ENCODE measurements at regions not wholly inside any gene's neighbourhood (a gene's known extent, or its start where the extent isn't known, plus 50 kb on each side); places are given as distances from the start of the nearest gene placed in this dataset.

DNA sequence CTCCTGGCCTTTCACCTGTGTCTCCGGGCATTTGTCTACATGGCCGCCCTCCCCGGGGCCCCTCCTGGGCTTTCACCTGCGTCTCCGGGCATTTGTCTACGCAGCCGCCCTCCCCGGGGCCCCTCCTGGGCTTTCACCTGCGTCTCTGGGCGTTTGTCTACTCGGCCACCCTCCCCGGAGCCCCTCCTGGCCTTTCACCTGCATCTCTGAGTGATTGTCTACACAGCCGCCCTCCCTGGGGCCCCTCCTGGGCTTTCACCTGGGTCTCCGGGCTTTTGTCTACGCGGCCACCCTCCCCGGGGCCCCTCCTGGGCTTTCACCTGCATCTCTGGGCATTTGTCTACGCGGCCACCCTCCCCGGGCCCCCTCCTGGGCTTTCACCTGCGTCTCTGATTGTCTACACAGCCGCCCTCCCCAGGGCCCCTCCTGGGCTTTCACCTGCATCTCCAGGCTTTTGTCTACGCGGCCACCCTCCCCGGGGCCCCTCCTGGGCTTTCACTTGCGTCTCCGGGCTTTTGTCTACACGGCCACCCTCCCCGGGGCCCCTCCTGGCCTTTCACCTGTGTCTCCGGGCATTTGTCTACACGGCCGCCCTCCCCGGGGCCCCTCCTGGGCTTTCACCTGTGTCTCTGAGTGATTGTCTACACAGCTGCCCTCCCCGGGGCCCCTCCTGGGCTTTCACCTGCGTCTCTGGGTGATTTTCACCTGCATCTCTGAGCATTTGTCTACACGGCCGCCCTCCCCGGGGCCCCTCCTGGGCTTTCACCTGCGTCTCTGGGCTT, 68.0 kb upstream of the GALNT9 start:
- POLR2A ChIA-PET = no interaction called here
- no peak for DNase-seq (ENCODE audit: low read depth, low spot score)
- CTCF ChIA-PET = interaction anchor here (0.6 kb wide), 1 partner anchor 244 kb away, joined by 5 read pairs; no protein-coding TSS in a partner anchor
- H3K4me3 ChIP-seq (ENCODE audit: low read depth, low read length) = no peak overlapping the region
- TF ChIP-seq, protein P1, sequence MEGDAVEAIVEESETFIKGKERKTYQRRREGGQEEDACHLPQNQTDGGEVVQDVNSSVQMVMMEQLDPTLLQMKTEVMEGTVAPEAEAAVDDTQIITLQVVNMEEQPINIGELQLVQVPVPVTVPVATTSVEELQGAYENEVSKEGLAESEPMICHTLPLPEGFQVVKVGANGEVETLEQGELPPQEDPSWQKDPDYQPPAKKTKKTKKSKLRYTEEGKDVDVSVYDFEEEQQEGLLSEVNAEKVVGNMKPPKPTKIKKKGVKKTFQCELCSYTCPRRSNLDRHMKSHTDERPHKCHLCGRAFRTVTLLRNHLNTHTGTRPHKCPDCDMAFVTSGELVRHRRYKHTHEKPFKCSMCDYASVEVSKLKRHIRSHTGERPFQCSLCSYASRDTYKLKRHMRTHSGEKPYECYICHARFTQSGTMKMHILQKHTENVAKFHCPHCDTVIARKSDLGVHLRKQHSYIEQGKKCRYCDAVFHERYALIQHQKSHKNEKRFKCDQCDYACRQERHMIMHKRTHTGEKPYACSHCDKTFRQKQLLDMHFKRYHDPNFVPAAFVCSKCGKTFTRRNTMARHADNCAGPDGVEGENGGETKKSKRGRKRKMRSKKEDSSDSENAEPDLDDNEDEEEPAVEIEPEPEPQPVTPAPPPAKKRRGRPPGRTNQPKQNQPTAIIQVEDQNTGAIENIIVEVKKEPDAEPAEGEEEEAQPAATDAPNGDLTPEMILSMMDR (IDR thresholded peaks at IDR 0.05; ENCODE audit: insufficient read depth, low read length, missing control alignments) = no peak

DNA sequence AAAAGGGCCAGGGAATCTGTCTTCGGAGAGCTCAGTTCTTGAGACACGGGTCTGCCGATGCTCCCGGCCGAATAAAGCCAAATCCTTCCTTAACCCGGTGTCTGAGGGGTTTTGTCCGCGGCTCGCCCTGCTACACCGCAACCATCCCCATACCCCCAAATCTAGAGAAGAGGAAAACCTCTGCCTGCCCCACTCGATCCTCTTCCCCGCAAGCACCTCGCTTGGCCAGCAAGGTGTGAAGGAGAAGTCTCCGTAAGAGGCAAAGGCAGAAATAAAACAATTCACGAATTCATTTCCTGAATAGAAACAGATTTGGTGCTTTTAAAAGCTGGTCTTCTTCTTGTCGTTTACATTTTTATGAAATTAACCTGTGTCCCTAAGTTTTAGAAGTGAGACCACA, 67.3 kb upstream of the GALNT9 start:
- CTCF ChIA-PET = interaction anchor here (0.6 to 0.9 kb wide), 2 partner anchors 18 to 243 kb away, joined by 3 to 5 read pairs; no protein-coding TSS in a partner anchor
- POLR2A ChIA-PET = no interaction called here

DNA sequence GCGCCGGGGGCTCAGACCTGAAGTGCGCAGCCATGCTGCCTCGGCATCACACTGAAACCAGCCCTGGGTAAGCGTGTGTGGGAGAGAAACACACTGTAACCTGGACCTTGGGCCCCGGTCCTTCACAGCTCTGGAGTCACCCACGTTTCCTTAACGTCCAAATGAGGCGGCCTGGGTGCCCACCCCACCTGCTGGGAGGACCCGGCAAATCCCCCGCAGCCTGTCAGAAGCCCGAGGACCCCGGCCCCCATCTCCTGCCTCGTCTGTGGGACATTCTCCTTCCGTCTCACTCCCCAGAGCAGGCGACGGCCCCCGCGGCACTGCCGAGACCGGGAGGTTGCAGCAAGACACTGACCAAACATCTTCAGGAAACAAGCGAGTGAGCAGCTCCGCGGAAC, 66.5 kb upstream of the GALNT9 start:
- no peak overlapping the region for H3K4me3 ChIP-seq (ENCODE audit: low read depth, low read length)
- TF ChIP-seq, protein P1 (IDR thresholded peaks at IDR 0.05; ENCODE audit: insufficient read depth, low read length, missing control alignments) = no peak
- ChIA-PET POLR2A (no interaction called here), CTCF (interaction anchor here (0.9 kb wide), 1 partner anchor 19 kb away, joined by 3 read pairs; no protein-coding TSS in a partner anchor)
- DNase-seq (ENCODE audit: low read depth, low spot score) = no peak

More for the DNA sequence above, 67.3 kb upstream of the GALNT9 start:
- TF ChIP-seq, protein P1 (IDR thresholded peaks at IDR 0.05; ENCODE audit: insufficient read depth, low read length, missing control alignments) = no peak
- no peak for DNase-seq (ENCODE audit: low read depth, low spot score)
- H3K4me3 ChIP-seq (ENCODE audit: low read depth, low read length) = no peak overlapping the region

DNA sequence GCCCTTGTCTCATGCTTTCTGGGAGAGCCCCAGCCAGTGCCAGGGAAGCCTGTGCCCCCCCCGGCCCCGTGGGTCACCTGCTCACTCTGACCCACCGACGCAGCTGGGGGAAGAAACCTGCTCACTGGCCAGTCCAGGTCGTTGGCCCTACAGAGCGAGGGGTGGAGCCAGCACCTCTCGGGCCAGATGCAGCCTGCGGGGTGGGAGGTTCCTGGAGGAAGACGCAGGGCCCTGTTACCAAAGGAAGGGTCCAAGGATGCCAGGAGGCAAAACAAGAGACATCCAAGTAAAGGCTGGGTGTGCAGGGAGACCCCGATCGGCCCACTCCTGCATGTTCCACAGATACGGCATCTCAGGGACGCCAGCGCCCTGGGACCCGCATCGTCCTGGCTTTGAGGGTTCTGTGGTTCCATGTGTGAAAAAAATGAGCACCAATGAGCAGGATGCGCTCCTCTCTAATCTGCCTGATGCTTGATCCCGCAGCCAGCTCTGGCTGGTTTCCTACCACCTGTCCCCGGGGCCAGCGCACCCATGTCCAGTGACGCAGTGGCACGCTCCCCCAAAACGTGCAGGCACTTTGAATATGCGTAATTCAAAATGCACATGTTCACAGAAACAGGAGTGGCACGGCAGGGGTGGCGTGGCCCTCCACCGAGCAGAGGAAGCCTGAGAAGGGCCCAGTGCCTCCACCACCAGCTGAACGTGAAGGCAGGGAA, 66.0 kb upstream of the GALNT9 start:
- no peak overlapping the region for H3K4me3 ChIP-seq (ENCODE audit: low read depth, low read length)
- ChIA-PET CTCF (interaction anchor here (0.9 kb wide), 1 partner anchor 20 kb away, joined by 3 read pairs; no protein-coding TSS in a partner anchor), POLR2A (no interaction called here)
- TF ChIP-seq, protein P1 (IDR thresholded peaks at IDR 0.05; ENCODE audit: insufficient read depth, low read length, missing control alignments) = no peak
- DNase-seq (ENCODE audit: low read depth, low spot score) = no peak

DNA sequence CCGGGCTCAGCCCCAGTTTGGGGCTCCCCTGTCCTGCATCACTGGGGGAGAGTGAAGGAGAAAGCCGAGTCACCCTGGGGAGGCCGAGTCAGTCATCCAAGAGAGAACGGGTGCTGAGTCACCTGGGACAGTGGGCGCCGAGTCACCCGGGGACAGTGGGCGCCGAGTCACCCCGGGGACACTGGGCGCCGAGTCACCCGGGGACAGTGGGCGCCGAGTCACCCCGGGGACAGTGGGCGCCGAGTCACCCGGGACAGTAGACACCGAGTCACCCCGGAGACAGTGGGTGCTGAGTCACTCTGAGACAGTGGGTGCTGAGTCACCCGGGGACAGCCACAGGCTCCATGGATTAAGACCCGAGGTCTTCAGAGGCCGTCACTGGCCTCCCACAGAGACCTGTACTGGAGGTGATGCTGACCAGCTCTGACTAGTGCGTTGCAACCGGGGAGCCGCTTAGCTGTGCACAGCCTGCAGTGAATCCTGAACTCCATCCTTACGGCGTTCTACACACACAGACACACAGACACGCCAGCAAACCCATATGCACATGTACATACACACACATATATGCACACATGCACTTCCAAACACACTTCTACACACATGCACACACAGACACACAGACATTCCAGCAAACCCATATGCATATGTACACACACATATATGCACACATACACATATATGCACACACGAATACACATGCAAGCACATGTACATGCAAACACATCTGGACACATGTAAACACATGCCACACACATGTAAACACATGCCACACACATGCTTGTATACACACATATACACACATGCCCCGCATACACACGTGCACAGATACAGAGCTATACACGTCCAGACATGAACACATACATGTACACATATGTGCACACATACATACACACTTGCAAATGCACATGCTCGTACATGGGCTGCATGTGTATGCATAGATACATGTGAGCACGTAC, 64.9 kb upstream of the GALNT9 start:
- H3K4me3 ChIP-seq (ENCODE audit: low read depth, low read length) = no peak overlapping the region
- ChIA-PET POLR2A (no interaction called here), CTCF (no interaction called here)
- no peak for DNase-seq (ENCODE audit: low read depth, low spot score)
- TF ChIP-seq, protein P1 (IDR thresholded peaks at IDR 0.05; ENCODE audit: insufficient read depth, low read length, missing control alignments) = no peak

All from AG04449 (cell line).